Hematopoietic multipotent progenitor cell (in vitro differentiated cells): ENCODE measurements at regions not wholly inside any gene's neighbourhood (a gene's known extent, or its start where the extent isn't known, plus 50 kb on each side); places are given as distances from the start of the nearest gene placed in this dataset.
A peak's percentile ranks its signal among the peaks of the same experiment; 100 is the strongest.
"Not testable (repeated sequence)": the region's sequence is repeated elsewhere in the genome, so short reads cannot be mapped to it uniquely, and the experiment has no call there.

ENCODE experiments used
- DNase-seq, 3 donors: peaks; one replicate each; pipeline ENCODE4 v3.0.0-alpha.2; 2011 to 2015; ENCODE audit warnings: low read depth in 2 of 3, low spot score in 2 of 3

DNA sequence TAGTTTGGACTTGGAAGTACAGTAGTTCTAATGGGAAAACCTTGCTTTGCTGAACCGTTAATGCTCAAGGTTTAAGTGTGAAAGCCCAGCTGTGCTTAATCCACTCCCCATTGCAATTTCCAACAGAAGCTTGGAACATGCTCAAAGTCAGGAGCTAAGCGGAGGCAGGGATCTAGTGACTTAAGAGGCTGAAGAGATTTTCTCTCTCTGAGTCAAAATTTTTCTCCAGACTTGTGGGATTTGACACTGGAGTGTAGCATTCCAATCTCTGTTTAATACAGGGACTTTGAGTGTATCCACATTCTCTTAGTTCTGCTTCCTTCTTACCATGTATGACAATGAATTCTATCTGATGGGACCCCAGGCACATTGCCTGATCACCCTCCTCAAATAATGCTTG is 471.8 kb downstream of the KIF4B start:
- DNase-seq, result no peak

DNA sequence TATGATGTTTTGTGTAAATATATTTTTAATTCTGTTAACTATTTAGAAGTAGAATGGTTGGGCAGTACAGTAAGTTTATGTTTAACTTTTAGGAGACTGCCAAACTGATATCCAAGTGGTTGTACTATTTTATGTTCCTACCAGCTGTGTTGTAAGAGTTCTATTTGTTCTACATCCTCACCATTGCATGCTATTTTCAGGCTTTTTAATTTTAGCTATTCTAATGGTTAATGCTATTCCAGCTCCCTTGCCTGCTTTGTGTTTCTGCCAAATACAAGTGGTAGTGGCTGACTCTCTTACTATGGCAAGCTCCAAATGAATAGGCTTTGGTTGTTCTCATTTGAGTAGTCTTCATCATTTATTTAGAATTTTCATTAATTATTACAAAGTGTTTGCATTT is 476.4 kb downstream of the KIF4B start:
- no peak for DNase-seq

DNA sequence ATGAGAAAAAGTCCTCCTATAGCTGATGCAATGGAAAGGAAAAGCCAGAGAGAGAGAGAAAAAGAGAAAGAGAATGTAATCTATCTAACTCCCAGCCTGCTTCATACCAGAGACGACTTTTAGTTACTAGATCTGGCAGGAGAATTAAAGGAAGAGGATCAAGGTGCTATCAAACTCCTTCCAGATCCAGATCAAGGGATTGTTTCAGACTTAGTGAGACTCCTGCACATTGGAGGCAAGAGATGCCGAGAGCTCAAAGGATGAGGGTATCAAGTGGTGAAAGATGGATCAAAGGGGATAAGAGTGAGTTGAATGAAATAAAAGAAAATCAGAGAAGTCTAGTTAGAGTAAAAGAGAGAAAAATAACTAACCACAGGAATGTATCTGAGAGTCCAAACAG is 478.6 kb downstream of the KIF4B start:
- no peak for DNase-seq

DNA sequence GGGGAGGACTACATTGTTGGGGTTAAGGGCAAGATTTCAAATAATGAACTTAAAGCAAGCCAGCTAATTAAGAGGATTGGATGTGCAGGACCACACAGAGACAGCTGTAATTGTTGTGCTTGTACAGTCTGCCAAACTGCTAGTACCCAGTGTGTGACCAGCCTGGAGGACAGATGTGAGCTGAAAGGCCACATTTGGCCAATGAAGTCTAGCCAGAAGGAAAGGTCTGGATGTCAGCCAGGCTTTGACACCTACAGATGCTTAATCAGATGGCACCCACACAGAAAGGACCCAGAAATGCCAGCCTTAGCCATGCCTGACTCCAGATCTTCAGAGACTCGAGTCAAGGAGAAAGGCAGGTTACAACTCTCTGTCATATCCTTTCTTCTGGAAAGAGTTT is 491.1 kb downstream of the KIF4B start:
- DNase-seq, result no peak

DNA sequence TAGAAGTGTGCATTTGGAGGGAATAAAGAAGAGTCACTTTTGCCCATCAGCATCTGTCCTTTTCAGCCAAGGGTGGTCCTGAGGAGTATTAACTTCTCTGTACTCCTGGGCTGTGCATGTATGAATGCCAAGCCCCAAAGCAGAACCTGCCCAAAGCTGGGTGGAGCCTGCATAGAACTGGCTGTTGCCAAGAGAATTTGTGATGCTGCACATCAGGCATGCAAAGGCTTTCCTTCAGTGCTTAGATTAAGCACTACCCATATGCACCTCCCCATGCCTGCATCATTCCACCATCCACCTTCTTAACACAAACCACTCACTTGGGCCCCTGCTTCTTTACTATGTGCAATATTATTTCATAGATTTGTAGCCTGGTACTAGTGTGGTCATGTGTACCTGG is 493.8 kb downstream of the KIF4B start:
- DNase-seq, result no peak

DNA sequence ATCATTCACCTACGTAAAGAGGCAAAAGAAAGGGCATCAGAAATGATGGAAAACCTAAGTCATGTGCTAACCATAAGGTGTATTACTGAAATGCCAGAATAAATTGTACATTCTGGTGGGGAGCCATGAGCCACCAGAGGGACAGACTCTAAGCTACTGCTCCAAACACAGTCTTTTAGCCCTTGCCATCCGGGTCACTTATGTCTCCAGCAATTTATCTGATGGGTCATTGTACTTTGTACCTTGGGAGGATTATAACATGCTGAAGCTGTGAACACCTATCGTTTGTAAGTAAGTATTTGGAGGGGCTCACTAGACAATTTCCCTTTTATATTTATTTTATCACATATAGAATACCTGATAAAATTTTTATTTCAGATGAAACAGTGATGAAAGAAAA is 495.1 kb downstream of the KIF4B start:
- DNase-seq, result no peak

DNA sequence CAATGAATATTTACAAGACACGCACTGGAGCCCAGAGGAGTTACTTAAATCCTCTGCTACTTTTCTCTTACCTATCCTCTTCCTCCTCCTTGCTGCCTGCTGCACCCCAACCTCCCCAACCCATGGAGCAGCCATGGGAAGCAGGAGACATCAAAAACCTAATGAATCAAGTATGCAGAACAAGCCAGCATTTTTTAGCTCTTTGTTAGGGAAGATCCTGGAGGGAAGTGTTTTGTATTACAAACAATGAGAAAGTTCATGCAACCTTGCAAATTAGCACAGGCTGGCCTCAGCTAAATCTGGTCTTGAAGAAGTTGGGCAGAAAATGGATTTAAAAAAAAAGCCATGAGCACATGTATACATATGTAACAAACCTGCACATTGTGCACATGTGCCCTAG is 498.8 kb downstream of the KIF4B start:
- DNase-seq, result no peak

DNA sequence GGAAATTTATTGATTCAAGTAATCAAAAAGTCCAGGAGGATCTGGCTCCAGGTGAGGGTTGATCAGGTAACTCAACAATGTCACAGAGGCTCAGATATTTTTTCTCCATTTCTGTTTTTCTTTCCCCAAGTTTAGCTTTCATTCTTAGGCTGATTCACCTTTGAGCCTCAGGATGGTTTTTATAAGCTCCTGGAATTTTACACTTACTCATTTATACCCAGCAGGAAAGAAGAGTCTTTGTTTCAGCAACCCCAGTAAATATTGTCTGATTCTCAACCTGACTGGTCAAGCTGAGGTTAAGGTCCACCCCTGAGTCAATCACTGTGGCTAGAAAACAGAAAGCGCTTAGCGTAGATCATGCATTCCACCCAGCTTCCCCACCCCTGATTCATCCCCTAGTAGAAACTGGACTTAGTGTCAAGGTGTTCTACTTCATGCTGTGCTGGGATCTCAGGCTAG is 500.6 kb downstream of the KIF4B start:
- no peak for DNase-seq

DNA sequence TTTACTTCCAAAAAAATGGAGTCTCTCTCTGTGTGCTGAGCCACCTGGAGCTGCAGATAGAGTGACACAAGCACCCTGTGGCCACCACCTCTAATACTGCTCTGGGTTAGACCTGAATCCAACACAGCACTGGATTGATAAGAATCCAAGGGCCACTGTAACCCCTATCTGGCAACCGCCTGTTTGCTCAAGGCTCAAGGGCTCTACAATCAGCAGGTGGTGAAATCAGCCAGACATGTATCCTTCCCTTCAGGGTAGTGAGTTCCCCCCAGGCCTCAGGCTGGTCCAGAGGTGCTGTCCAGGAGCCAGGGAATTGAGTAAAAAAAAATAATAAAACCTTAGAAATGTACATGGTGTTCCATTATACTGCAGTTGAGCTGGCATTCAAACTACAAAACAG is 509.0 kb downstream of the KIF4B start:
- DNase-seq, result no peak

DNA sequence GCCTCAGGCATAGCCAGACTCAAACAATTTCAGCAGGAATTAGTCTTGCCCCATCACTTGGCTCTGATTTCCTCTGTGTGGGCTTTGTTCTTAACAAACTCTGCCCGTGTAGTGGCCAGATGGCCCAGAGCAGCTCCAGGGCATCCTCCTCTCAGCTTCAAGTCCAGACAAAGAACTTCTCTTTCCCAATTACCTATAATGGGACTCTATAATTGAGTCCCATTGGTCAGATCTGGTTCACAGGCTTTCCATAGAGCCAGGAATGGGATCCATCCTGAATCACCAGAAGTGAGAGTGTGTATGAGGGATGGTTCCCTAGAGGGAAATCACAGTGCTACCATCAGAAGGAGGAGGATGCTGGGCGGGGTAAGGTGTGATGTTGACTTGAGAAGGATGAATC is 515.8 kb downstream of the KIF4B start:
- no peak for DNase-seq

DNA sequence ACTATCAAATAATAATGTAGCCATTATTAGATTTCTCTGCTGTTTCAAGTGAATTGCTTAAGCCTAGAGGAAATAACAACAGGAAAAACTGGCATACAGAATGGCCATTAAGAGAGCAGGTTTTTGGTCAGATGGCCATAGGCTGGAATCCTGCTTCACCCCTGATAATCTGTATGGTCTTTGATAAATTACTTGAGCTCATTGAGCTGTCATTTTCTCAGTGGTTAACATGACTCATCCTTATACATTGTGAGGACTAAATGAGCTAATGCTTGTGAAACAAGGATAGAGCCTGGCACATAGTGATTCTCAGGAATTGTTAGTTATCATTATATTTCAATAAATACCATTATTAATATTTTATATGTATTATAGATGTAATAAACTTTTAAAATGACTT is 516.5 kb downstream of the KIF4B start:
- no peak for DNase-seq

DNA sequence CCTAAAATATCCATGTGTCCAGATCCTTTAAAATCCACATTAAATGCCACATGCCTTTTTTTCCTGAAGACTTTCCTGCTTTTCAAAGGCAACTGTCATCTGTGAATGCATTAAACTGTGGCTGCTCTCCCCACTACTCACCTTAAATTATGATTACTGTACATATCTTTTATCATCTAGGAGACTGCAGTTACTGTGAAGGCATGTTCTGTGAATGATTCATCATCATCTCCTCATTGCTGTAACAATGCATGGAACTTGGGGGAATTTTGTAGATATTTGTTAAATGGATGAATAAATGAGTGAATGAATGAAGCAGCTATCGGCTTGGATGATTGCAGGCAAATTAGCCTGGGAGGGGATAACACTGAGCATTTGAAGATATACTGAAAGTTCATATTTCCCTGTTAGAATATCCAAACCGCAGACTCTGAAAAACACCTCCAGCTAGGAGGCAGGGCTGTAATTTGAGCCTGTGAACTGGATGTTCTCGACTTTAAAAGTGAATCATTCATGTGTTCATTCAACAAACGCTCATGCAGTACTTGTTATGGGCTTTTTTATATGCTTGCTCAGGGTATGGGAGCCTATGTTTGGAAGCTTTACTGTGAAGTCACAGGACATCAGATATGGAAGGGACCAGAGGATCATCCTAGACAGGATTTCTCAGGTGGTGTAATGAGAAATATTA is 519.2 kb downstream of the KIF4B start:
- no peak for DNase-seq

DNA sequence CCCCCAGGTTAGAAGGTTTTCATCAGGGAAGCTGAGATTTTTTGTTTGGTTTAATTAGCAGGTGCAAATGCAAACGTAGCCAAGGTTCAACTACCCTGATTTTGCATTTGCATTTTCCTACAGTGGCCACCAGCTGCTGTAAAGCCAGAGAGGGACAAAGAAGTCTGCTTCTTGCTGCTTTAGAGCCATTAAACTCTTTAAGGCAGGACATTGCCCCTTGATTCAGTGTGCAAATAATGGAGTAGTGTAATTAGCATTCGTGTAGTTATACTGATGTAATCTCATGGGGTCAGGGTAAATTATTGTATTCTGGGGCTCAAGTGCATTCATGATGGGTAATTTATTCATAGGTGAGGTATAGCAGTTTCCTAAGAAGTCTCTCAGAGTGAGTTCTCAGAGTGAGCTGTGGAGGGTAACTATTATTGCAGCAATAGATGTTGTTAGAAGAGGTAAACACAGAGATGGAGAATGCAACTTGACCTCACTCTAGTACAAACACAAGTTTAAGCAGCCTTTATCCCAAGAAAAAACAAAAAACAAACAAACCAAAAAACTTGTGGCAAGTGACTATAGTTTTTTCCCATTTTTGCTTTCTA is 526.5 kb downstream of the KIF4B start:
- DNase-seq, result no peak

DNA sequence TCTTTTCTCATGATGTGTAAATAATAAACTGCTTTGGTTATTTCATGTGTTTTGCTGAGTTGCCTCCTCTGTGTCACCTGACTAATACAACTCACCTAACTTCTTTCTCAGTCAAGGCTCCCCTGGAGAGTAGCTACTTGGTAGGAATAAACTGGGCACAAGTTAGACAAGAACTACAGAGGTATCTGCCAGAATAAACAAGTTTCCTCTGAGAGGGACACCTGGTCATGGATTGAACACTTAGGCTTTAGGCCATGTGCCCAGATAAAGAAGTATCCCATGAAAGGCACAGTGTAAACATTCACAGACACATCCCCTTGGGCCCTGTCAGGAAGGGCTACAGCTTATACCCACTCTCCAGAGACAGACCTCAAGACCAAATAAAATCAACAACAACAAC is 532.5 kb downstream of the KIF4B start:
- no peak for DNase-seq

DNA sequence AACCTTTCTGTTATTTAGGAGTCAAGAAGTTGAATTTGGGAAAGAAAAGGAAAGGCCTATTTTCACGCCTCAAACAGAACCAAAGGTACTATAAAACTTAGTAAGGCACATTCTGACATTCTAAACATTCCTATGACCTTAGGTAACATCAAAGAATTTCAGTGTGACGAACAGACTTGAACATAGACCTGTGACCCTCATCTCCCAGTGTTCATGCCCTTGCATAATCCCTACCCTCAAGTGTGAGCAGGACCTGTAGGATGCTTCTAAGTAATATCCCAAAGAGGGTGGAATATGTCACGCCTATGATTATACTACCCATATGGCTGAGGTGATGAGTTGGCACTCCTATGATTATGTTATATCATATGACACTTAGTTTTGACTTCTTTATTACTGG is 540.9 kb downstream of the KIF4B start:
- no peak for DNase-seq

DNA sequence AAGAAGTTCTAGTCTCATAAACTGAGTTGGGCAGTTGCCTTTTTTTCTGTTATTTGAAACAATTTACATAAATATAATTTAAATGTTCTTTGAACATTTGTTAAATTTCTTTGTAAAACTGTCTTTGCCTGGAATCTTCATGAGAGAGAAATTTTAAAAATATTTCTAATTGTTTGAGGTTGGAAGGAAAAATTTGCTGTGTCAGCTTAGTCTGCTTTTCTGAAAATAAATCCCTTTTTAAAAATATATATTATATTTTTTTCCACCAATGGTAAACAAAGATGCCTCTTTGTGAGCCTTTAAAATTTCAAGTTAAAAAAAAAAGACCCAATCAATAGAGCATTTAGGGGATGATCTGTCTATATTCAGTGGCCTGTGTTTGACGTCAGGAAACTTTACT is 542.7 kb downstream of the KIF4B start:
- DNase-seq, result no peak

DNA sequence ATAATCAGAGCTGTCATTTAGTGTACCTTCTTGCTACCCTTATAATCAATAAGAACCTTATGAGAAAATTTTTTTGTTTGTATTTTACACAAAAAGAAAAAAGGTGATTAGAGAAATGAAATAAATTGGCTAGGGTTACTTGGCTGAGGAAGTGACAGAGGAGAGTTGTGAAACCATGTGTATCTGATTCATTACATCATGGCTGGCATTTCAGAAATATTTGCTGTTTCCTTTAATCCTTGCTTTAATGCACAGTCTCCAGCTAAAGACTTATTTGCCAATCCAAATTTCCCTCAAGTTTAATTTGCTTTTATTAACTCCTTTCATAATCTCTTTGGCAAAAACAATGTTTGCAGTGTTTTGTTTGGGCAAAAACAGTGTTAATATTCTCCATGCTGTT is 543.1 kb downstream of the KIF4B start:
- no peak for DNase-seq

DNA sequence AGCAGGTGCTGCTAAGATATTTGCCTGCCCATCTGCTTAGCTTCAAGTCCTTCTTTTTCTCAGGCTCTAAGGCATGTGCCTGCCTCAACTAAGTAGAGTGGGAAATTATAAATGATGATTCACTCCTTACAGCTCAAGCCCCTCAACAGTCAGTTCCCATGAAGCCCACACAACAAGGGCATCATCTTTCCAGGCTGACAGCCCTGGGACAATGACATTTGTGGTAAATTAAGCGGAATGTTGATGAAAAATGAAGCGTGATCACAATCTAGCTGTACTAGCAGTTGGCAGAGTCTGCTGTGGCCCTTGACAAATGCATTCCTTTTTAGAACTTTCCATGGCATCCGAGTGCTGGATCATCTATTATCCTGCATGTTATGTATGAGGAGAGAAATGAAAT is 548.6 kb downstream of the KIF4B start:
- no peak for DNase-seq

DNA sequence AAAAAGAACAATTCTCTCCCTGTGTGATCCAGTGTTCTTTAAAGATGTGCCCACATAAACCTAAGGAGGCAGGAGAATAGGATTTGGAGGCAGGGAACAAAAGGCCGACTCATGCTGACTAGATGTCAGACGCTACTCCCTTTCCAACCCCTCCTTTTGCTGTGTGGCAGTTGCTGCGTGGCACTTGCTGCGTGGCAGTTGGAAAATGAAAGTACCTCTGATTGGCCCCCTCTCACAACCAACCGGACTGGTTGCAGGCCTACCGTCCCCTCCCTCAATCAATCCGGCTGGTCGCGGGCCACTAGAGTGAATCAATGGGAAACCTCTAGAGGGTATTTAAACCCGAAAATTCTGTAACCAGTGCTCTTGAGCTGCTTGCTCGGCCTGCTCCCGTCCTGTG is 551.0 kb downstream of the KIF4B start:
- DNase-seq, result no peak

DNA sequence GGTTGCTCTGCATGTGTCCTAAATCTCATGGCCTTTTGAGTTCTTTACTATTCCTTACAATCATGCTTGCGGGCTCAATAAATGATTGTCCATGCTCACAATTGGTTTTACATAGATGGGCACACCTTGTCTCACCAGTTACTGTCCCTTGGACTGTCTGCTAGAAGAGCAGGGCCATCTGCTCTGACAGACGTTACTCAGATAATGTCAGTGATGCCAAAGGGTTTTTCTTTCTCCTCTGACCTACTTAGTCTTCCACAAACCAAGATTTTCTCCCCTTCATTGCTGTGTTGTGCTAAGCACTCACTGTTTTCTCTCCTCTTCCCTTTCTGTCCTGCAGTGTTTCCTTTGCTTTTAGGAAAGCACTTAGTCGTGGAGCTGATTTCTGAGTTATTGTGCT is 562.3 kb downstream of the KIF4B start:
- no peak for DNase-seq

DNA sequence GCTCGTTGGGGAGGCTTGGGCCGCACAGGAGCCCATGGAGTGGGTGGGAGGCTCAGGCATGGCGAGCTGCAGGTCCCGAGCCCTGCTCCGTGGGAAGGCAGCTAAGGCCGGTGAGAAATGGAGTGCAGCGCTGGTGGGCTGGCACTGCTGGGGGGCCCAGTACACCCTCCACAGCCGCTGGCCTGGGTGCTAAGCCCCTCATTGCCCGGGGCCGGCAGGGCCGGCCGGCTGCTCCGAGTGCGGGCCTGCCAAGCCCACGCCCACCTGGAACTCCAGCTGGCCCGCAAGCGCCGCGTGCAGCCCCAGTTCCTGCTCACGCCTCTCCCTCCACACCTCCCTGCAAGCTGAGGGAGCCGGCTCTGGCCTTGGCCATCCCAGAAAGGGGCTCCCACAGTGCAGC is 573.3 kb downstream of the KIF4B start:
- not testable (repeated sequence) for DNase-seq

DNA sequence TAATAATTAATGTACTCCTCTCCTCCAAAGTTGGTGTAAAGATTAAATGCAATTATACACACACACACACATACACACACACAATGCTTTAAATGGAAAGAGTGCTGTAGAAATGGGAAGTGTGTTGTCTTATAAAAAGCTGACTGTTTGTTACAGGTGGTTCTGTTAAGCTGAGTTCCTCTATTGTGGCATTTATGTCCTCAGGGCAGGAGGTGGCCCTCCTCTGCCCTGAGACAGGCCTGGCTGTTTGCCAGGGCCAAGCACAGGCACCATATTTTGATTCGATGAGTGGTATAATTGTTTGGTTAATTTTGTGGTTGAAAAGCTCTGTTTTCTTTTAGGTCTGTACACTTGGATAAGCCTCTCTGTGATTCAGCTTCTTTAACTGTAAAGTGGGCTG is 573.9 kb downstream of the KIF4B start:
- peak in 2 of 3 donors; percentile 68 to 88 for DNase-seq

DNA sequence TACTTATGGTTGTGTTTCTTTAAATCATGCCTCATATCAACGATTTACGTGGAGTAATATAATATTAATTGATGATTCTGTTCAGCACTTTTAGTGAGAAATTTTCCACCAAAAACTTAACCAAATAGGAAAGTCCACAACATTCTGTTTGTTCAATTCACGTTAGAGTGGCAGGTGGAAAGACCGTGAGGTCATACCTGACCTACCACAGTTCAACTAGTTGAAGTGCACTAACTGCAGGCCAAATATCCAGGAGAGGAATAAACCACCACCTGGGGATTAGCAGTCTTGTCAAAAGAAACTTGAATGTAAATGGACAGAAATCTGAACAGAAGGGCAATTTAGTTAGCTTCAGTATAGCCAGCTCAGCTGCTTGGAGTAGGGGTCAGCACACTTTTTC is 577.7 kb downstream of the KIF4B start:
- DNase-seq, result no peak
